A549 (cell line): ENCODE measurements at regions not wholly inside any gene's neighbourhood (a gene's known extent, or its start where the extent isn't known, plus 50 kb on each side); places are given as distances from the start of the nearest gene placed in this dataset.

Experiments used
- ATAC-seq, 2 experiments: fragments of 200-7000 bp in 1 of 2; fragments of >200 bp in 1 of 2; cut with Nextera tagmentation in 1 of 2; cut with Tn5 transposase in 1 of 2; 3 replicates each; pipeline versions ENCODE4 v1.8.0 to v1.9.1; 2018 to 2020; ENCODE audit warnings: mild to moderate bottlenecking in 1 of 2, moderate library complexity in 1 of 2
- CTCF ChIA-PET: fragments of 300-600 bp; sonication (Branson Sonifier 250); formaldehyde crosslinking; extraction: SDS; loops from one replicate; lab custom pipeline; 2021; ENCODE audit warnings: antibody characterized with exemption, inconsistent platforms; lab: Yijun Ruan, JAX
- POLR2A ChIA-PET: fragments of 350-600 bp; formaldehyde crosslinking; extraction: SDS; loops from one replicate; lab custom pipeline; 2021; ENCODE audit warnings: antibody characterized with exemption, inconsistent platforms; lab: Yijun Ruan, JAX
- DNase-seq, 2 experiments: peaks; one replicate each; pipeline versions ENCODE4 v3.0.0 to v3.0.0-alpha.2; 2011 to 2016; ENCODE audit warnings: low read depth in 1 of 2, low spot score in 1 of 2
- FAIRE-seq: peaks from 2 replicates; lab custom pipeline; 2011; peaks lifted over from hg19 to GRCh38; lab: Jason Lieb, UNC
- H3K27ac ChIP-seq, 2 experiments: fragments of >200 bp; sonication (Bioruptor Twin); formaldehyde crosslinking; 3 replicates each; pipeline ENCODE4 v1.5.1; 2016 to 2017
- H3K4me1 ChIP-seq: fragments of >200 bp; sonication (Bioruptor Twin); formaldehyde crosslinking; 3 replicates; pipeline ENCODE4 v1.6.1; 2016
- H3K4me2 ChIP-seq: fragments of >200 bp; sonication (Bioruptor Twin); formaldehyde crosslinking; 3 replicates; pipeline ENCODE4 v1.6.1; 2016
- H3K4me3 ChIP-seq: fragments of >200 bp; sonication (Bioruptor Twin); formaldehyde crosslinking; 3 replicates; pipeline ENCODE4 v1.5.1; 2016
- H3K9me3 ChIP-seq: fragments of >200 bp; sonication (Bioruptor Twin); formaldehyde crosslinking; 3 replicates; pipeline ENCODE4 v1.6.1; 2016
- CBX2 ChIP-seq: fragments of 200-600 bp; sonication (generic); IDR thresholded peaks from 2 replicates; pipeline ENCODE4 v1.6.1; 2016; ENCODE audit warnings: low read depth, mild to moderate bottlenecking, borderline replicate concordance
- CBX8 ChIP-seq: fragments of 200-600 bp; sonication (generic); IDR thresholded peaks from 2 replicates; pipeline ENCODE4 v1.6.1; 2016
- ESRRA ChIP-seq: fragments of 150-350 bp; IDR thresholded peaks from 2 replicates; pipeline ENCODE4 v1.6.1; 2014; ENCODE audit warnings: mild to moderate bottlenecking, low read length, borderline replicate concordance
- FOXS1 ChIP-seq: fragments of 250-450 bp; sonication (Bioruptor Pico); IDR thresholded peaks from 2 replicates; pipeline ENCODE4 v1.5.0; 2020; ENCODE audit warnings: mild to moderate bottlenecking, moderate library complexity
- HOXA7 ChIP-seq: fragments of 250-450 bp; sonication (Bioruptor Pico); IDR thresholded peaks from 2 replicates; pipeline ENCODE4 v1.5.0; 2020; ENCODE audit warnings: mild to moderate bottlenecking, moderate library complexity
- HOXB13 ChIP-seq: fragments of 250-450 bp; sonication (Bioruptor Pico); IDR thresholded peaks from 2 replicates; pipeline ENCODE4 v1.5.0; 2020; ENCODE audit warnings: low read depth, mild to moderate bottlenecking, moderate library complexity
- JUN ChIP-seq, 2 experiments: fragments of >200 bp; sonication (Bioruptor Twin); formaldehyde crosslinking; IDR thresholded peaks; 2 replicates in 1 of 2; 3 replicates in 1 of 2; pipeline ENCODE4 v1.6.1; 2016 to 2017
- KDM5A ChIP-seq: fragments of 200-600 bp; sonication (generic); IDR thresholded peaks from 2 replicates; pipeline ENCODE4 v1.6.1; 2016; ENCODE audit warnings: antibody characterized with exemption, mild to moderate bottlenecking
- MAZ ChIP-seq: fragments of 150-350 bp; IDR thresholded peaks from 2 replicates; pipeline ENCODE4 v1.6.1; 2014; ENCODE audit warnings: antibody characterized with exemption, low read depth, low read length, borderline replicate concordance
- RFX5 ChIP-seq: fragments of 450-650 bp; IDR thresholded peaks from 2 replicates; pipeline ENCODE4 v1.7.1; 2014; ENCODE audit warnings: antibody characterized with exemption, mild to moderate bottlenecking, moderate library complexity
- RNF2 ChIP-seq: fragments of 200-600 bp; sonication (generic); IDR thresholded peaks from 2 replicates; pipeline ENCODE4 v1.6.1; 2016; ENCODE audit warnings: low read depth, mild to moderate bottlenecking, antibody characterized with exemption, moderate library complexity, borderline replicate concordance
- SMC3 ChIP-seq: fragments of >200 bp; sonication (Bioruptor Twin); formaldehyde crosslinking; IDR thresholded peaks from 3 replicates; pipeline ENCODE4 v1.6.1; 2018; ENCODE audit warnings: inconsistent platforms
- TFCP2L1 ChIP-seq: fragments of 250-450 bp; sonication (Bioruptor Pico); IDR thresholded peaks from 2 replicates; pipeline ENCODE4 v1.5.0; 2021; ENCODE audit warnings: mild to moderate bottlenecking
- TP53 ChIP-seq: fragments of 250-450 bp; sonication (Bioruptor Pico); IDR thresholded peaks from 2 replicates; pipeline ENCODE4 v1.5.0; 2021; ENCODE audit warnings: mild to moderate bottlenecking, moderate library complexity
- ZC3H11A ChIP-seq: fragments of 450-650 bp; IDR thresholded peaks from 2 replicates; pipeline ENCODE4 v1.6.1; 2014; ENCODE audit warnings: antibody characterized with exemption, mild to moderate bottlenecking
- ZNF302 ChIP-seq: fragments of 250-450 bp; sonication (Bioruptor Pico); IDR thresholded peaks from 2 replicates; pipeline ENCODE4 v1.9.0; 2021; ENCODE audit warnings: inconsistent platforms, mild to moderate bottlenecking, moderate library complexity
- WGBS: methylation state at CpG from one replicate; pipeline ENCODE4 v1.1.6; 2017; ENCODE audit errors: missing lambda C conversion rate; 5-methylcytosine and 5-hydroxymethylcytosine counted together
- TF ChIP-seq, protein P1 (sequence below): fragments of 250-450 bp; sonication (Bioruptor Pico); IDR thresholded peaks from 2 replicates; pipeline ENCODE4 v1.5.0; 2021; ENCODE audit warnings: mild to moderate bottlenecking, moderate library complexity, borderline replicate concordance
- TF ChIP-seq, protein P2 (sequence below): fragments of 450-650 bp; IDR thresholded peaks from 2 replicates; pipeline ENCODE4 v1.6.1; 2014; ENCODE audit warnings: antibody characterized with exemption
- TF ChIP-seq, protein P3 (sequence below): IDR thresholded peaks from 2 replicates; pipeline ENCODE4 v1.6.1; 2012
- TF ChIP-seq, protein P4 (sequence below): IDR thresholded peaks from 2 replicates; pipeline ENCODE4 v1.6.1; 2012

DNA sequence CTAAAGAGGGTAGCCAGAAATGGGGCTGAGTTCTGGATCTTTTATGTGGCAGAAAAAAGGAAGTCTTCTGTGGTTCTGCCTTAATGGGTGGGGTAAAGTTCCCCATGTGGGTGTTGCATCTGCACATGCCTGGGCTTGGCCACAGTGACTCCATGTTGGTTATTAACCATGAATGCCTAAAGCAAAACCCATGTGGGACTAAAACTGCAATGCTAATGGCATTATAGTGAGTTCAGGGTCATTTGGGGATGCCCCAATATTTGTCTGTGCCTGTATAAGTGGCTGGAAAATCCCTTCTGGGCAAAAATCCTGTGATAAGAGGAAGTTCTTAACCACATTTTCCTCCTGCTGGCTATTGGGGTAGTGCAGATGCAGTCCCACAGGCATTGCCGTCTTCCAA lies 857.4 kb downstream of the FAT4 start:
- POLR2A ChIA-PET = no interaction called here
- no peak overlapping the region for H3K4me3 ChIP-seq
- ATAC-seq (no peak), FAIRE-seq (no peak), DNase-seq (no peak)
- CTCF ChIA-PET = no interaction called here
- 6% methylated on average over 1 of the region's 1 CpG for WGBS
- no peaks in the 10 kb centered on the region for H3K4me1 ChIP-seq
- H3K27ac ChIP-seq = no peak overlapping the region
- TF ChIP-seq RNF2 (no peak), HOXA7 (no peak), ZNF302 (CRISPR knock-in tag) (no peak), TFCP2L1 (no peak), HOXB13 (CRISPR knock-in tag) (no peak), ZC3H11A (no peak), JUN (IDR thresholded peaks at IDR 0.05) (no peak), MAZ (no peak)
- TF ChIP-seq, protein P1, sequence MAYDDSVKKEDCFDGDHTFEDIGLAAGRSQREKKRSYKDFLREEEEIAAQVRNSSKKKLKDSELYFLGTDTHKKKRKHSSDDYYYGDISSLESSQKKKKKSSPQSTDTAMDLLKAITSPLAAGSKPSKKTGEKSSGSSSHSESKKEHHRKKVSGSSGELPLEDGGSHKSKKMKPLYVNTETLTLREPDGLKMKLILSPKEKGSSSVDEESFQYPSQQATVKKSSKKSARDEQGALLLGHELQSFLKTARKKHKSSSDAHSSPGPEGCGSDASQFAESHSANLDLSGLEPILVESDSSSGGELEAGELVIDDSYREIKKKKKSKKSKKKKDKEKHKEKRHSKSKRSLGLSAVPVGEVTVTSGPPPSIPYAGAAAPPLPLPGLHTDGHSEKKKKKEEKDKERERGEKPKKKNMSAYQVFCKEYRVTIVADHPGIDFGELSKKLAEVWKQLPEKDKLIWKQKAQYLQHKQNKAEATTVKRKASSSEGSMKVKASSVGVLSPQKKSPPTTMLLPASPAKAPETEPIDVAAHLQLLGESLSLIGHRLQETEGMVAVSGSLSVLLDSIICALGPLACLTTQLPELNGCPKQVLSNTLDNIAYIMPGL = no peak
- TF ChIP-seq, protein P2, sequence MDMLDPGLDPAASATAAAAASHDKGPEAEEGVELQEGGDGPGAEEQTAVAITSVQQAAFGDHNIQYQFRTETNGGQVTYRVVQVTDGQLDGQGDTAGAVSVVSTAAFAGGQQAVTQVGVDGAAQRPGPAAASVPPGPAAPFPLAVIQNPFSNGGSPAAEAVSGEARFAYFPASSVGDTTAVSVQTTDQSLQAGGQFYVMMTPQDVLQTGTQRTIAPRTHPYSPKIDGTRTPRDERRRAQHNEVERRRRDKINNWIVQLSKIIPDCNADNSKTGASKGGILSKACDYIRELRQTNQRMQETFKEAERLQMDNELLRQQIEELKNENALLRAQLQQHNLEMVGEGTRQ = no peak
- TF ChIP-seq, protein P3, sequence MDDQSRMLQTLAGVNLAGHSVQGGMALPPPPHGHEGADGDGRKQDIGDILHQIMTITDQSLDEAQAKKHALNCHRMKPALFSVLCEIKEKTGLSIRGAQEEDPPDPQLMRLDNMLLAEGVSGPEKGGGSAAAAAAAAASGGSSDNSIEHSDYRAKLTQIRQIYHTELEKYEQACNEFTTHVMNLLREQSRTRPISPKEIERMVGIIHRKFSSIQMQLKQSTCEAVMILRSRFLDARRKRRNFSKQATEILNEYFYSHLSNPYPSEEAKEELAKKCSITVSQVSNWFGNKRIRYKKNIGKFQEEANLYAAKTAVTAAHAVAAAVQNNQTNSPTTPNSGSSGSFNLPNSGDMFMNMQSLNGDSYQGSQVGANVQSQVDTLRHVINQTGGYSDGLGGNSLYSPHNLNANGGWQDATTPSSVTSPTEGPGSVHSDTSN = no peak
- H3K4me2 ChIP-seq = no peak overlapping the region
- no peaks in the 10 kb centered on the region for H3K9me3 ChIP-seq

DNA sequence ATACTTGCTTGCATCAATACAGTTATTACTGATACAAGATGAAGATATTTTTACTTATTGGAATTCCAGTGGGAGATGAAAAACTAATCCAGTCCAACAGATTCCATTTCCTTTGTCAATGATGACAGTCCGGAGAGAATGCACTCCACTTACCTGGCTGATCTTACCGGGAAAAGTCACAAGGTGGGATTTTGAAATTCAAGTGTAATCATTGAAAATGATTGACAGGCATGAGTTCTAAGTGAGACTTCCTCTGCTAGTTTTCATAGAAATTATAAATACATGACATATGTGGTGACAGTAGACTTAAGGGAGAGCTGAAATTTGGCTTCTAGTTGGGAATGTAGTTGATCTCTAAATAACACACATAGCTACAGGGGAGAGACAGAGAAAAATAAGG lies 859.9 kb downstream of the FAT4 start:
- Histone ChIP-seq H3K4me3 (no peak overlapping the region), H3K4me2 (no peak overlapping the region), H3K4me1 (no peaks in the 10 kb centered on the region), H3K27ac (no peak overlapping the region), H3K9me3 (no peaks in the 10 kb centered on the region)
- WGBS = 86% methylated on average over 2 of the region's 2 CpGs
- no peak for FAIRE-seq
- POLR2A ChIA-PET = no interaction called here
- no peak for ATAC-seq
- TF ChIP-seq CBX8 (no peak), CBX2 (no peak), ESRRA (no peak), SMC3 (no peak), ZNF302 (CRISPR knock-in tag) (no peak), TFCP2L1 (no peak), FOXS1 (no peak), KDM5A (no peak), TP53 (no peak)
- TF ChIP-seq, protein P2 = no peak
- CTCF ChIA-PET = no interaction called here
- no peak for DNase-seq

DNA sequence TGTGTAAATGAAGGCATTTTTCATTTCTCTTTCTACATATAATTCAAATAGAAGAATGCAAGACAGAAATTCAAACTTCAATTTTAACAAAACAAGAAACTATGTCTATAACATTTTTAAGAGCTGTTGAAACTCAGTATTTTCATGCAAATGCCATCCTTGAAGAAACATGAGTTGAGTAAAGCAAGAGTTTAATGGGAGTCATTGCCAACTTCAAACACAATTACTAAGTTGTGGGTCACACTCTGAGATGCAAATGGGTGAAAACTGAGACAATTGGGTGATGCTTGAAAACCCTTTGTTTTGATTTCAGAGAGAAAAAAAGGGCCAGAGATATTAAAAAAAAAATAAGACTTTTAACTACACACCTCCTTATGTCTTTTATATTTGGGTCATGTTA lies 865.9 kb downstream of the FAT4 start:
- ChIA-PET POLR2A (no interaction called here), CTCF (interaction anchor here (0.7 kb wide), 1 partner anchor 444 kb away, joined by 3 read pairs; no protein-coding TSS in a partner anchor)
- no peak for FAIRE-seq
- Histone ChIP-seq H3K9me3 (no peaks in the 10 kb centered on the region), H3K4me2 (no peak overlapping the region), H3K4me3 (no peak overlapping the region), H3K4me1 (no peaks in the 10 kb centered on the region), H3K27ac (no peak overlapping the region)
- DNase-seq = no peak
- no peak for ATAC-seq
- no peak for TF ChIP-seq RFX5
- no peak for TF ChIP-seq CBX2
- no peak for TF ChIP-seq ZNF302 (CRISPR knock-in tag)
- TF ChIP-seq, protein P4, sequence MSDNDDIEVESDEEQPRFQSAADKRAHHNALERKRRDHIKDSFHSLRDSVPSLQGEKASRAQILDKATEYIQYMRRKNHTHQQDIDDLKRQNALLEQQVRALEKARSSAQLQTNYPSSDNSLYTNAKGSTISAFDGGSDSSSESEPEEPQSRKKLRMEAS = no peak
- TF ChIP-seq, protein P2 = no peak
- TF ChIP-seq, all 56 proteins: peak for 0
